SK-N-SH (cell line): ENCODE measurements at regions not wholly inside any gene's neighbourhood (a gene's known extent, or its start where the extent isn't known, plus 50 kb on each side); places are given as distances from the start of the nearest gene placed in this dataset.

ENCODE experiments used
- CTCF ChIA-PET: fragments of 300-600, 350-600 bp; formaldehyde crosslinking; extraction: SDS; loops from one replicate; lab custom pipeline; 2021; lab: Yijun Ruan, JAX
- POLR2A ChIA-PET: fragments of 350-600 bp; sonication (Branson Sonifier 250); formaldehyde crosslinking; extraction: SDS; loops from one replicate; lab custom pipeline; 2020; ENCODE audit warnings: antibody characterized with exemption, inconsistent platforms; lab: Yijun Ruan, JAX
- DNase-seq: peaks from one replicate; pipeline ENCODE4 v3.0.0; 2012
- H2AFZ ChIP-seq: fragments of 200-600 bp; sonication (generic); 2 replicates; pipeline ENCODE4 v1.8.1; 2016; ENCODE audit warnings: antibody characterized with exemption, mild to moderate bottlenecking, low read depth
- H3F3A ChIP-seq: fragments of 200-600 bp; sonication (generic); replicated peaks from 2 replicates; pipeline ENCODE3; 2016; ENCODE audit warnings: antibody characterized with exemption, mild to moderate bottlenecking; ENCODE audit not compliant: insufficient read depth
- H3K27ac ChIP-seq, 2 experiments: fragments of 200-500 bp in 1 of 2; fragments of 200-600 bp in 1 of 2; sonication (Bioruptor generic) in 1 of 2; sonication (generic), shearing (Covaris generic) in 1 of 2; 2 replicates each; pipeline versions ENCODE4 v1.5.1 to v1.6.1; 2014 to 2016; ENCODE audit warnings: low read depth in 2 of 2, inconsistent platforms in 1 of 2, low read length in 1 of 2, mild to moderate bottlenecking in 1 of 2, mixed read lengths in 1 of 2
- H3K27me3 ChIP-seq: fragments of 200-600 bp; sonication (generic), shearing (Covaris generic); 2 replicates; pipeline ENCODE4 v1.6.1; 2016; ENCODE audit warnings: mixed run types; ENCODE audit not compliant: insufficient read depth
- H3K36me3 ChIP-seq, 2 experiments: fragments of 200-500 bp in 1 of 2; fragments of 200-600 bp in 1 of 2; sonication (Bioruptor generic) in 1 of 2; sonication (generic) in 1 of 2; replicated peaks in 1 of 2; 2 replicates each; pipeline versions ENCODE3 to v1.5.1; 2014 to 2016; ENCODE audit warnings: low read length in 1 of 2, mild to moderate bottlenecking in 1 of 2; ENCODE audit not compliant: insufficient read depth in 2 of 2, control insufficient read depth in 1 of 2
- H3K4me1 ChIP-seq, 2 experiments: fragments of 200-500 bp in 1 of 2; fragments of 200-600 bp in 1 of 2; sonication (Bioruptor generic) in 1 of 2; sonication (generic), shearing (Covaris generic) in 1 of 2; 2 replicates each; pipeline versions ENCODE4 v1.5.1 to v1.6.1; 2014 to 2016; ENCODE audit warnings: low read depth in 1 of 2, low read length in 1 of 2, mixed run types in 1 of 2; ENCODE audit not compliant: insufficient read depth in 2 of 2, control insufficient read depth in 1 of 2
- H3K4me2 ChIP-seq: fragments of 200-600 bp; sonication (generic), shearing (Covaris generic); 2 replicates; pipeline ENCODE4 v1.6.1; 2017; ENCODE audit warnings: mixed run types
- H3K4me3 ChIP-seq, 2 experiments: fragments of 200-500 bp in 1 of 2; fragments of 200-600 bp in 1 of 2; sonication (Bioruptor generic) in 1 of 2; sonication (generic), shearing (Covaris generic) in 1 of 2; 2 replicates each; pipeline versions ENCODE4 v1.5.1 to v1.8.1; 2014 to 2016; ENCODE audit warnings: low read depth in 2 of 2, inconsistent platforms in 1 of 2, low read length in 1 of 2, mild to moderate bottlenecking in 1 of 2, mixed read lengths in 1 of 2, moderate library complexity in 1 of 2
- H3K79me2 ChIP-seq: fragments of 200-600 bp; sonication (generic); 2 replicates; pipeline ENCODE4 v1.8.1; 2017; ENCODE audit warnings: mild to moderate bottlenecking; ENCODE audit not compliant: insufficient read depth
- H3K9ac ChIP-seq: fragments of 200-600 bp; sonication (generic); 2 replicates; pipeline ENCODE4 v1.6.1; 2017; ENCODE audit warnings: mixed run types
- H3K9me2 ChIP-seq: fragments of 200-600 bp; sonication (generic); 2 replicates; pipeline ENCODE4 v1.6.1; 2017; ENCODE audit warnings: mixed run types
- H3K9me3 ChIP-seq: fragments of 200-600 bp; sonication (generic); 2 replicates; pipeline ENCODE4 v1.6.1; 2017; ENCODE audit warnings: mixed run types, mild to moderate bottlenecking, moderate library complexity
- H4K20me1 ChIP-seq: fragments of 200-600 bp; sonication (generic); 2 replicates; pipeline ENCODE4 v1.6.1; 2017; ENCODE audit warnings: mild to moderate bottlenecking, mixed run types; ENCODE audit not compliant: insufficient read depth
- ELF1 ChIP-seq: IDR thresholded peaks from 2 replicates; pipeline ENCODE4 v1.4.0; 2012
- EP300 ChIP-seq, 2 experiments: IDR thresholded peaks; 2 replicates each; pipeline versions ENCODE4 v1.4.0 to v1.6.1; 2012; ENCODE audit warnings: borderline replicate concordance in 1 of 2, low read depth in 1 of 2, low read length in 1 of 2
- FOSL2 ChIP-seq: IDR thresholded peaks from 2 replicates; pipeline ENCODE4 v1.4.0; 2012; ENCODE audit warnings: low read depth, mild to moderate bottlenecking, moderate library complexity, borderline replicate concordance
- JUND ChIP-seq: IDR thresholded peaks from 2 replicates; pipeline ENCODE4 v1.4.0; 2012
- NFIC ChIP-seq: IDR thresholded peaks from 2 replicates; pipeline ENCODE4 v1.4.0; 2012; ENCODE audit warnings: borderline replicate concordance
- RXRA ChIP-seq: IDR thresholded peaks from 2 replicates; pipeline ENCODE4 v1.4.0; 2012; ENCODE audit warnings: low read depth, mild to moderate bottlenecking, borderline replicate concordance
- TAF1 ChIP-seq: IDR thresholded peaks from 2 replicates; pipeline ENCODE4 v1.6.1; 2012; ENCODE audit warnings: low read depth, mild to moderate bottlenecking, low read length, moderate library complexity, borderline replicate concordance
- TCF12 ChIP-seq: IDR thresholded peaks from 2 replicates; pipeline ENCODE4 v1.4.0; 2012
- TEAD4 ChIP-seq: IDR thresholded peaks from 2 replicates; pipeline ENCODE4 v1.4.0; 2012; ENCODE audit warnings: mild to moderate bottlenecking, borderline replicate concordance; ENCODE audit not compliant: insufficient read depth
- YY1 ChIP-seq: IDR thresholded peaks from 2 replicates; pipeline ENCODE4 v1.4.0; 2012; ENCODE audit warnings: low read depth, mild to moderate bottlenecking
- WGBS: methylation state at CpG from one replicate; pipeline ENCODE4 v1.1.6; 2017; ENCODE audit warnings: low lambda C conversion rate; 5-methylcytosine and 5-hydroxymethylcytosine counted together
- TF ChIP-seq, protein P1 (sequence below): IDR thresholded peaks from 2 replicates; pipeline ENCODE4; 2012
- TF ChIP-seq, protein P2 (sequence below): IDR thresholded peaks from 2 replicates; pipeline ENCODE4 v1.4.0; 2012; ENCODE audit warnings: low read depth
- TF ChIP-seq, protein P3 (sequence below): IDR thresholded peaks from 2 replicates; pipeline ENCODE4 v1.6.1; 2012; ENCODE audit warnings: mild to moderate bottlenecking, low read depth, low read length, moderate library complexity

DNA sequence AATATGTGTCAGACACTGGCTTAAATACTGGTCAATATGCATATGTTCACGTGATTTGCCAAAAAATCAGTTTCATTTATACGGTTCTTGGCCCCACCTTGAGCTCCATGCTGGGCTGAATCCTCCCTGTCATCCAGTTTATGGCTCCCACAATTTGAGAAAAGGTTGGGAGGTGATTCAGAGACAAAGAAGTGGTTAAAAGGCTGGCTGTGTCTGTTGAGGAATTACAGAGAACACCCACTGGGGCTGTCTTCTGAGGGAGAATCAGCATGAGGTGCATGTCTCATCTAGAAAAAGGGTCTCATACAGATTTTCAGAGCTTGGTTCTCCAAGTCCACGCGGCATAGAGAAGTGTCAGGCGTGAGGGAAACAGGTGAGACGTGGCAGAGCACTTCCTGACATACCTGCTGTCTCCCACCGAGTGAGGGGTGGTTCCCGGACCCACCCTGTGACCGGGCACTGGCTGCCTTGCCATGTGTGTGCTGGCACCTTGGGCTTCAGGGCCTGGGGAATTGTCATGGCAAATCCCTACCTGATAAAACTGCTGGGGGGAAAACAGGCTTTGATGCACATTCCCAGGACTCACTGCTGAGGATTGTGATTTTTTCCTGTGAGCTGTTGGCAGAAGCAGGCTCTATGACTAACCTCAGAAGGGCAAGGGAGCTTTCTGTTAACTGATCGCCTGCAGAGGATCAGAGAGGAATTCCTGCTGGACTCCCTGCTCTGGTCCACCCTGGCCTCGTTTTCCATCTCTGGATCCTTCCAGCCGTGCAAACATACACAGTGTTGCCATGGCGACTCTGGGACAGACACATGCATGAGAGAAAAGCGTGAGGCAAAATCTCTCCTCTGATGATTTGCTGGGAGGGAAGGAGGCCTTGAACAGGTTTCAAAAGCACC lies 223.6 kb downstream of the ADAMTS15 start:
- Histone ChIP-seq H3K4me1 (peaks cover 0 to 25% of the 10 kb centered on the region in 2 experiments; a peak in 2 of 4 replicates), H3K4me3 (no peak overlapping the region), H4K20me1 (no peaks in the 10 kb centered on the region), H3K9ac (peak overlapping the region; percentile 46; the same call in 1 of the 2 replicates), H3K9me3 (no peaks in the 10 kb centered on the region), H3K4me2 (peak overlapping the region; percentile 32; the same call in 1 of the 2 replicates), H2AFZ (no peak overlapping the region), H3K9me2 (no peaks in the 10 kb centered on the region), H3K79me2 (no peaks in the 10 kb centered on the region), H3K27me3 (no peaks in the 10 kb centered on the region), H3K27ac (peak overlapping the region in 1 of 2 experiments; percentile 80; a peak in 2 of 4 replicates), H3F3A (peaks cover 8% of the 10 kb centered on the region), H3K36me3 (no peaks in the 10 kb centered on the region)
- peak; percentile 53; the same call in 1 of the 2 replicates for TF ChIP-seq FOSL2
- no peak for TF ChIP-seq TAF1
- TF ChIP-seq TEAD4, result 0 out of 2 replicates have a peak, but pooled peaks have one; percentile 21
- peak in 1 of 2 experiments; percentile 45; a peak in 1 of 4 replicates for TF ChIP-seq EP300 (IDR thresholded peaks at IDR 0.05; ENCODE audit: borderline replicate concordance in 1 of 2, low read depth in 1 of 2, low read length in 1 of 2)
- TF ChIP-seq NFIC, result peak; percentile 74
- no peak for TF ChIP-seq YY1
- peak; percentile 78 for TF ChIP-seq TCF12
- TF ChIP-seq, protein P1, sequence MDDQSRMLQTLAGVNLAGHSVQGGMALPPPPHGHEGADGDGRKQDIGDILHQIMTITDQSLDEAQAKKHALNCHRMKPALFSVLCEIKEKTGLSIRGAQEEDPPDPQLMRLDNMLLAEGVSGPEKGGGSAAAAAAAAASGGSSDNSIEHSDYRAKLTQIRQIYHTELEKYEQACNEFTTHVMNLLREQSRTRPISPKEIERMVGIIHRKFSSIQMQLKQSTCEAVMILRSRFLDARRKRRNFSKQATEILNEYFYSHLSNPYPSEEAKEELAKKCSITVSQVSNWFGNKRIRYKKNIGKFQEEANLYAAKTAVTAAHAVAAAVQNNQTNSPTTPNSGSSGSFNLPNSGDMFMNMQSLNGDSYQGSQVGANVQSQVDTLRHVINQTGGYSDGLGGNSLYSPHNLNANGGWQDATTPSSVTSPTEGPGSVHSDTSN, result peak; percentile 53
- no peak for TF ChIP-seq ELF1
- peak; percentile 65 for TF ChIP-seq JUND
- TF ChIP-seq, protein P2, sequence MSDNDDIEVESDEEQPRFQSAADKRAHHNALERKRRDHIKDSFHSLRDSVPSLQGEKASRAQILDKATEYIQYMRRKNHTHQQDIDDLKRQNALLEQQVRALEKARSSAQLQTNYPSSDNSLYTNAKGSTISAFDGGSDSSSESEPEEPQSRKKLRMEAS, result peak; percentile 31; the same call in 1 of the 2 replicates
- TF ChIP-seq RXRA, result peak; percentile 35; the same call in 1 of the 2 replicates
- TF ChIP-seq, protein P3, sequence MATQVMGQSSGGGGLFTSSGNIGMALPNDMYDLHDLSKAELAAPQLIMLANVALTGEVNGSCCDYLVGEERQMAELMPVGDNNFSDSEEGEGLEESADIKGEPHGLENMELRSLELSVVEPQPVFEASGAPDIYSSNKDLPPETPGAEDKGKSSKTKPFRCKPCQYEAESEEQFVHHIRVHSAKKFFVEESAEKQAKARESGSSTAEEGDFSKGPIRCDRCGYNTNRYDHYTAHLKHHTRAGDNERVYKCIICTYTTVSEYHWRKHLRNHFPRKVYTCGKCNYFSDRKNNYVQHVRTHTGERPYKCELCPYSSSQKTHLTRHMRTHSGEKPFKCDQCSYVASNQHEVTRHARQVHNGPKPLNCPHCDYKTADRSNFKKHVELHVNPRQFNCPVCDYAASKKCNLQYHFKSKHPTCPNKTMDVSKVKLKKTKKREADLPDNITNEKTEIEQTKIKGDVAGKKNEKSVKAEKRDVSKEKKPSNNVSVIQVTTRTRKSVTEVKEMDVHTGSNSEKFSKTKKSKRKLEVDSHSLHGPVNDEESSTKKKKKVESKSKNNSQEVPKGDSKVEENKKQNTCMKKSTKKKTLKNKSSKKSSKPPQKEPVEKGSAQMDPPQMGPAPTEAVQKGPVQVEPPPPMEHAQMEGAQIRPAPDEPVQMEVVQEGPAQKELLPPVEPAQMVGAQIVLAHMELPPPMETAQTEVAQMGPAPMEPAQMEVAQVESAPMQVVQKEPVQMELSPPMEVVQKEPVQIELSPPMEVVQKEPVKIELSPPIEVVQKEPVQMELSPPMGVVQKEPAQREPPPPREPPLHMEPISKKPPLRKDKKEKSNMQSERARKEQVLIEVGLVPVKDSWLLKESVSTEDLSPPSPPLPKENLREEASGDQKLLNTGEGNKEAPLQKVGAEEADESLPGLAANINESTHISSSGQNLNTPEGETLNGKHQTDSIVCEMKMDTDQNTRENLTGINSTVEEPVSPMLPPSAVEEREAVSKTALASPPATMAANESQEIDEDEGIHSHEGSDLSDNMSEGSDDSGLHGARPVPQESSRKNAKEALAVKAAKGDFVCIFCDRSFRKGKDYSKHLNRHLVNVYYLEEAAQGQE, result peak; percentile 58; the same call in 1 of the 2 replicates
- peak; percentile 44 for DNase-seq
- 66% methylated on average over 12 of the region's 14 CpGs for WGBS
- ChIA-PET POLR2A (no interaction called here), CTCF (interaction anchor here (1.1 kb wide), 1 partner anchor 237 kb away, joined by 3 read pairs; no protein-coding TSS in a partner anchor)
